Natural killer cell (primary cell): ENCODE measurements at regions not wholly inside any gene's neighbourhood (a gene's known extent, or its start where the extent isn't known, plus 50 kb on each side); places are given as distances from the start of the nearest gene placed in this dataset.

Experiments used
- ATAC-seq, 3 donors: fragments of 150-1000 bp in 2 of 3; fragments of 200-7000 bp in 1 of 3; cut with Tn5 transposase; 1 replicate in 1 of 3; 2 replicates in 2 of 3; pipeline ENCODE4 v1.10.0; 2021; ENCODE audit warnings: mild to moderate bottlenecking in 2 of 3, moderate library complexity in 2 of 3
- DNase-seq, 2 donors: peaks; one replicate each; pipeline versions ENCODE4 v3.0.0 to v3.0.0-alpha.2; 2013 to 2021; ENCODE audit warnings: mixed read lengths in 1 of 2
- H3K27ac ChIP-seq: one replicate; pipeline ENCODE4 v1.5.1; 2013; ENCODE audit warnings: mild to moderate bottlenecking, low read length
- H3K27me3 ChIP-seq: one replicate; pipeline ENCODE4 v1.6.1; 2013; ENCODE audit warnings: low read length; ENCODE audit not compliant: control insufficient read depth, insufficient read depth
- H3K36me3 ChIP-seq: one replicate; pipeline ENCODE4 v1.6.1; 2013; ENCODE audit warnings: low read length; ENCODE audit not compliant: control insufficient read depth, insufficient read depth
- H3K4me1 ChIP-seq: one replicate; pipeline ENCODE4 v1.6.1; 2013; ENCODE audit warnings: low read length; ENCODE audit not compliant: control insufficient read depth, insufficient read depth
- H3K4me3 ChIP-seq: one replicate; pipeline ENCODE4 v1.5.1; 2013; ENCODE audit warnings: low read length
- H3K9me3 ChIP-seq: one replicate; pipeline ENCODE4 v1.6.1; 2013; ENCODE audit warnings: low read length; ENCODE audit not compliant: control insufficient read depth, insufficient read depth
- H3K27ac Mint-ChIP-seq, 2 donors: one replicate each; pipeline ENCODE4 v1.8.0; 2022; ENCODE audit warnings: mild to moderate bottlenecking in 2 of 2, mixed read lengths in 2 of 2, moderate library complexity in 1 of 2
- H3K27me3 Mint-ChIP-seq, 2 donors: one replicate each; pipeline ENCODE4 v1.8.0; 2022; ENCODE audit warnings: low read depth in 2 of 2, mixed read lengths in 2 of 2
- H3K36me3 Mint-ChIP-seq: one replicate; pipeline ENCODE4 v1.8.0; 2022; ENCODE audit warnings: mixed read lengths
- H3K4me1 Mint-ChIP-seq, 2 donors: one replicate each; pipeline ENCODE4 v1.8.0; 2022; ENCODE audit warnings: mixed read lengths in 2 of 2
- H3K4me3 Mint-ChIP-seq: one replicate; pipeline ENCODE4 v1.8.0; 2022; ENCODE audit warnings: mild to moderate bottlenecking, moderate library complexity, mixed read lengths
- H3K9me3 Mint-ChIP-seq, 2 donors: one replicate each; pipeline ENCODE4 v1.8.0; 2022; ENCODE audit warnings: mixed read lengths in 2 of 2
- CTCF ChIP-seq: fragments of 200-600 bp; IDR thresholded peaks from one replicate; pipeline ENCODE4 v1.8.0; 2022; ENCODE audit warnings: antibody characterized with exemption
- WGBS: methylation state at CpG from one replicate; pipeline ENCODE4 v1.1.7; 2013; ENCODE audit warnings: missing lambda C conversion rate; ENCODE audit not compliant: insufficient coverage; 5-methylcytosine and 5-hydroxymethylcytosine counted together
- intact Hi-C: fragments of 100-400 bp; cut with micrococcal nuclease; formaldehyde crosslinking; loops from one replicate; pipeline ENCODE4 v1.14.2; 2022

GRCh38 chr12:67410246-67410645, 141.1 kb downstream of the CAND1 start:
- Mint-ChIP-seq H3K4me3 (no peak overlapping the region), H3K27me3 (peaks cover 0 to 14% of the 10 kb centered on the region in 2 donors), H3K4me1 (no peaks in the 10 kb centered on the region), H3K36me3 (no peaks in the 10 kb centered on the region), H3K9me3 (peaks cover 0 to 2% of the 10 kb centered on the region in 2 donors), H3K27ac (no peak overlapping the region)
- ATAC-seq (no peak), DNase-seq (no peak)
- H3K9me3 ChIP-seq, result peaks cover under 1% of the 10 kb centered on the region
- intact Hi-C loops, result no loop called here
- no peak overlapping the region for H3K4me3 ChIP-seq
- H3K27ac ChIP-seq, result no peak overlapping the region
- no peak for TF ChIP-seq CTCF
- no peaks in the 10 kb centered on the region for H3K4me1 ChIP-seq
- WGBS, result 71% methylated on average over 2 of the region's 2 CpGs
- H3K36me3 ChIP-seq, result no peaks in the 10 kb centered on the region
- no peaks in the 10 kb centered on the region for H3K27me3 ChIP-seq

GRCh38 chr12:67410667-67411067, 141.5 kb downstream of the CAND1 start:
- H3K4me1 Mint-ChIP-seq, result no peaks in the 10 kb centered on the region
- Histone ChIP-seq H3K27ac (no peak overlapping the region), H3K4me3 (no peak overlapping the region), H3K36me3 (no peaks in the 10 kb centered on the region), H3K9me3 (no peaks in the 10 kb centered on the region), H3K27me3 (no peaks in the 10 kb centered on the region), H3K4me1 (no peaks in the 10 kb centered on the region)
- ATAC-seq (no peak), DNase-seq (no peak)
- no peaks in the 10 kb centered on the region for H3K36me3 Mint-ChIP-seq
- H3K9me3 Mint-ChIP-seq, result peaks cover 0 to under 1% of the 10 kb centered on the region in 2 donors
- no peak overlapping the region for H3K4me3 Mint-ChIP-seq
- WGBS, result 17% methylated on average over 1 of the region's 2 CpGs
- intact Hi-C loops, result no loop called here
- TF ChIP-seq CTCF, result no peak
- peaks cover 0 to 11% of the 10 kb centered on the region in 2 donors for H3K27me3 Mint-ChIP-seq
- no peak overlapping the region for H3K27ac Mint-ChIP-seq

- intact Hi-C loops, result no loop called here
- Histone ChIP-seq H3K4me1 (no peaks in the 10 kb centered on the region), H3K4me3 (no peak overlapping the region), H3K27ac (no peak overlapping the region), H3K36me3 (no peaks in the 10 kb centered on the region), H3K9me3 (no peaks in the 10 kb centered on the region), H3K27me3 (no peaks in the 10 kb centered on the region)
- no peak for TF ChIP-seq CTCF
- H3K27ac Mint-ChIP-seq, result no peak overlapping the region
- ATAC-seq, result no peak
- H3K27me3 Mint-ChIP-seq, result peaks cover 0 to 8% of the 10 kb centered on the region in 2 donors
- 100% methylated on average over 2 of the region's 2 CpGs for WGBS
- H3K4me3 Mint-ChIP-seq, result no peak overlapping the region
- DNase-seq, result no peak
- H3K4me1 Mint-ChIP-seq, result no peaks in the 10 kb centered on the region
- no peaks in the 10 kb centered on the region for H3K36me3 Mint-ChIP-seq
- H3K9me3 Mint-ChIP-seq, result no peaks in the 10 kb centered on the region
Observed at GRCh38 chr12:67411562-67411961, 142.4 kb downstream of the CAND1 start.

- no peaks in the 10 kb centered on the region for H3K9me3 Mint-ChIP-seq
- no peak overlapping the region for H3K27ac ChIP-seq
- intact Hi-C loops, result no loop called here
- DNase-seq (no peak), ATAC-seq (no peak)
- no peaks in the 10 kb centered on the region for H3K36me3 ChIP-seq
- H3K4me3 Mint-ChIP-seq, result no peak overlapping the region
- no peak for TF ChIP-seq CTCF
- H3K4me3 ChIP-seq, result no peak overlapping the region
- no peaks in the 10 kb centered on the region for H3K4me1 ChIP-seq
- no peaks in the 10 kb centered on the region for H3K27me3 ChIP-seq
- WGBS, result 97% methylated on average over 4 of the region's 4 CpGs
- H3K9me3 ChIP-seq, result no peaks in the 10 kb centered on the region
- peaks cover 0 to 3% of the 10 kb centered on the region in 2 donors for H3K27me3 Mint-ChIP-seq
- no peaks in the 10 kb centered on the region for H3K36me3 Mint-ChIP-seq
- no peak overlapping the region for H3K27ac Mint-ChIP-seq
- H3K4me1 Mint-ChIP-seq, result no peaks in the 10 kb centered on the region
Observed at GRCh38 chr12:67413577-67413976, 144.4 kb downstream of the CAND1 start.
